GM23338 (cell line): ENCODE measurements at regions not wholly inside any gene's neighbourhood (a gene's known extent, or its start where the extent isn't known, plus 50 kb on each side); places are given as distances from the start of the nearest gene placed in this dataset.

Experiments used
- ATAC-seq: fragments of 200-7000 bp; cut with Tn5 transposase; 3 replicates; pipeline ENCODE4 v1.9.1; 2020
- DNase-seq: peaks from one replicate; pipeline ENCODE4 v3.0.0-alpha.2; 2015; ENCODE audit warnings: low spot score
- H2AFZ ChIP-seq: fragments of 200-600 bp; sonication (generic); 2 replicates; pipeline ENCODE4 v1.8.0; 2016; ENCODE audit warnings: antibody characterized with exemption, mild to moderate bottlenecking, moderate library complexity
- H3F3A ChIP-seq: fragments of 200-600 bp; sonication (generic); replicated peaks from 2 replicates; pipeline ENCODE4 v1.8.0; 2017; ENCODE audit warnings: antibody characterized with exemption, mixed run types, low read depth
- H3K27ac ChIP-seq: fragments of 200-600 bp; sonication (generic); 2 replicates; pipeline ENCODE4 v1.6.1; 2016; ENCODE audit warnings: low read depth
- H3K27me3 ChIP-seq: fragments of 200-600 bp; sonication (generic); 2 replicates; pipeline ENCODE4 v1.8.0; 2016; ENCODE audit warnings: mild to moderate bottlenecking, mixed run types, moderate library complexity; ENCODE audit not compliant: insufficient read depth
- H3K36me3 ChIP-seq: fragments of 200-600 bp; sonication (generic); 2 replicates; pipeline ENCODE4 v1.8.0; 2016; ENCODE audit warnings: mild to moderate bottlenecking; ENCODE audit not compliant: insufficient read depth
- H3K4me1 ChIP-seq: fragments of 200-600 bp; sonication (generic); 2 replicates; pipeline ENCODE4 v1.8.0; 2016; ENCODE audit warnings: mild to moderate bottlenecking, moderate library complexity; ENCODE audit not compliant: insufficient read depth
- H3K4me2 ChIP-seq: fragments of 200-600 bp; sonication (generic); 2 replicates; pipeline ENCODE4 v1.7.1; 2017; ENCODE audit warnings: mixed run types
- H3K4me3 ChIP-seq: fragments of 200-600 bp; sonication (generic); 2 replicates; pipeline ENCODE4 v1.6.1; 2016; ENCODE audit warnings: mixed run types
- H3K79me2 ChIP-seq: fragments of 200-600 bp; sonication (generic); replicated peaks from 2 replicates; pipeline ENCODE4 v1.8.0; 2017; ENCODE audit warnings: mild to moderate bottlenecking; ENCODE audit not compliant: insufficient read depth
- H3K9me2 ChIP-seq: fragments of 200-600 bp; sonication (generic); 2 replicates; pipeline ENCODE4 v1.8.0; 2017; ENCODE audit not compliant: insufficient read depth
- H4K20me1 ChIP-seq: fragments of 200-600 bp; sonication (generic); replicated peaks from 2 replicates; pipeline ENCODE4 v1.8.0; 2017; ENCODE audit warnings: mild to moderate bottlenecking; ENCODE audit not compliant: insufficient read depth
- H3K27ac Mint-ChIP-seq: 2 replicates; pipeline ENCODE4 v1.8.0; 2020; ENCODE audit warnings: inconsistent platforms, mild to moderate bottlenecking, moderate library complexity, mixed read lengths
- H3K27me3 Mint-ChIP-seq: 3 replicates; pipeline ENCODE4 v1.8.0; 2022; ENCODE audit warnings: low read depth, mild to moderate bottlenecking, moderate library complexity, mixed read lengths, inconsistent platforms; ENCODE audit not compliant: insufficient read depth, poor library complexity
- H3K36me3 Mint-ChIP-seq: 3 replicates; pipeline ENCODE4 v1.8.0; 2021; ENCODE audit warnings: low read depth, mild to moderate bottlenecking, inconsistent platforms, moderate library complexity, mixed read lengths
- H3K4me1 Mint-ChIP-seq: 3 replicates; pipeline ENCODE4 v1.8.0; 2020; ENCODE audit warnings: mild to moderate bottlenecking, inconsistent platforms, mixed read lengths
- H3K4me3 Mint-ChIP-seq: 3 replicates; pipeline ENCODE4 v1.8.0; 2021; ENCODE audit warnings: moderate library complexity, mild to moderate bottlenecking, inconsistent platforms, mixed read lengths
- H3K9me3 Mint-ChIP-seq: 3 replicates; pipeline ENCODE4 v1.8.0; 2020; ENCODE audit warnings: moderate library complexity, mild to moderate bottlenecking, inconsistent platforms, mixed read lengths
- CREB1 ChIP-seq: fragments of 250-450 bp; sonication (Bioruptor Pico); IDR thresholded peaks from 2 replicates; pipeline ENCODE4 v1.5.0; 2020; ENCODE audit warnings: low read depth, mild to moderate bottlenecking, moderate library complexity
- EZH2 ChIP-seq: fragments of 200-600 bp; sonication (generic); IDR thresholded peaks from one replicate; pipeline ENCODE4 v1.8.0; 2017; ENCODE audit warnings: antibody characterized with exemption, mild to moderate bottlenecking, low read depth; ENCODE audit not compliant: unreplicated experiment
- JUNB ChIP-seq: IDR thresholded peaks from one replicate; pipeline ENCODE4 v1.6.1; 2016; ENCODE audit warnings: antibody characterized with exemption; ENCODE audit not compliant: unreplicated experiment
- NANOG ChIP-seq: IDR thresholded peaks from 2 replicates; pipeline ENCODE4 v1.6.1; 2016; ENCODE audit warnings: antibody characterized with exemption, borderline replicate concordance
- POLR2AphosphoS5 ChIP-seq: IDR thresholded peaks from 2 replicates; pipeline ENCODE4 v1.6.1; 2016; ENCODE audit warnings: antibody characterized with exemption, low read depth
- STAT1 ChIP-seq: IDR thresholded peaks from one replicate; pipeline ENCODE4 v1.6.1; 2016; ENCODE audit warnings: antibody characterized with exemption; ENCODE audit not compliant: unreplicated experiment
- ZNF114 ChIP-seq: fragments of 250-450 bp; sonication (Bioruptor Pico); IDR thresholded peaks from 2 replicates; pipeline ENCODE4 v1.5.0; 2020; ENCODE audit warnings: mild to moderate bottlenecking, moderate library complexity
- TF ChIP-seq, protein P1 (sequence below): fragments of 250-450 bp; sonication (Bioruptor Pico); IDR thresholded peaks from 2 replicates; pipeline ENCODE4 v1.5.0; 2020; ENCODE audit warnings: mild to moderate bottlenecking, moderate library complexity
- TF ChIP-seq, protein P2 (sequence below): IDR thresholded peaks from 2 replicates; pipeline ENCODE4 v1.6.1; 2016; ENCODE audit warnings: antibody characterized with exemption
- TF ChIP-seq, protein P3 (sequence below), 2 experiments: fragments of 200-600 bp in 1 of 2; sonication (generic) in 1 of 2; conservative IDR thresholded peaks; 2 replicates each; pipeline versions ENCODE4 v1.5.1 to v1.6.1; 2016 to 2017; ENCODE audit warnings: antibody characterized with exemption in 2 of 2, low read depth in 2 of 2, mild to moderate bottlenecking in 2 of 2, moderate library complexity in 1 of 2

DNA sequence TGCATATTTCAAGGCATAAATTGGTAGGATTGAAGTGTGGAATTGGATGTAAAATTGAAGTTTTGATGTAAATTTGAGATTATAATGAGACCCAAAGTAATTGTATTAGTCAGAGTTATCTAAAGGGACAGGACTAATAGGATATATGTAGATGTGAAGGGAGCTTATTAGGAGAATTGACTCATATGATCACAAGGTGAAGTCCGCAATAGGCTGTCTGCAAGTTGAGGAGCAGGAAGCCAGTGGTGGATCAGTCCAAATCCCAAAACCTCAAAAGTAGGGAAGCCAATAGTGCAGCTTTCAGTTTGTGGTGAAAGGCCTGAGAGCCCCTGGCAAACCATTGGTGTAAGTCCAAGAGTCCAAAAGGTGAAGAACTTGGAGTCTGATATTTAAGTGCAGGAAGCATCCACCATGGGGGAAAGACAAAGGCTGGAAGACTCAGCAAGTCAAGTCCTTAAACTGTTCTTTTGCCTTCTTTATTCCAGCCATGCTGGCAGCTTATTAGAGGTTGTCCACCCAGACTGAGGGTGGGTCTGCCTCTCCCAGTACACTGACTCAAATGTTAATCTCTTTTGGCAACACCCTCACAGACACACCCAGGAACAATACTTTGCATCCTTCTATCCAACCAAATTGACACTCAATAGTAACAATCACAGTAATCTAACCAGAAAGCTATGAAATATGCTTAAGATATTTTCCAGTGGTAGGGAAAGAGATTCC is 442.6 kb upstream of the PTCHD4 start:
- H4K20me1 ChIP-seq = no peaks in the 10 kb centered on the region
- no peaks in the 10 kb centered on the region for H3K27me3 ChIP-seq
- H3K4me3 Mint-ChIP-seq = no peak overlapping the region
- no peaks in the 10 kb centered on the region for H3K9me2 ChIP-seq
- H3K36me3 Mint-ChIP-seq = no peaks in the 10 kb centered on the region
- H3K79me2 ChIP-seq = no peaks in the 10 kb centered on the region
- H3K4me1 ChIP-seq = no peaks in the 10 kb centered on the region
- H2AFZ ChIP-seq = no peak overlapping the region
- TF ChIP-seq ZNF114 = no peak
- TF ChIP-seq EZH2 = no peak
- no peak for TF ChIP-seq JUNB
- TF ChIP-seq NANOG = no peak
- TF ChIP-seq, protein P1, sequence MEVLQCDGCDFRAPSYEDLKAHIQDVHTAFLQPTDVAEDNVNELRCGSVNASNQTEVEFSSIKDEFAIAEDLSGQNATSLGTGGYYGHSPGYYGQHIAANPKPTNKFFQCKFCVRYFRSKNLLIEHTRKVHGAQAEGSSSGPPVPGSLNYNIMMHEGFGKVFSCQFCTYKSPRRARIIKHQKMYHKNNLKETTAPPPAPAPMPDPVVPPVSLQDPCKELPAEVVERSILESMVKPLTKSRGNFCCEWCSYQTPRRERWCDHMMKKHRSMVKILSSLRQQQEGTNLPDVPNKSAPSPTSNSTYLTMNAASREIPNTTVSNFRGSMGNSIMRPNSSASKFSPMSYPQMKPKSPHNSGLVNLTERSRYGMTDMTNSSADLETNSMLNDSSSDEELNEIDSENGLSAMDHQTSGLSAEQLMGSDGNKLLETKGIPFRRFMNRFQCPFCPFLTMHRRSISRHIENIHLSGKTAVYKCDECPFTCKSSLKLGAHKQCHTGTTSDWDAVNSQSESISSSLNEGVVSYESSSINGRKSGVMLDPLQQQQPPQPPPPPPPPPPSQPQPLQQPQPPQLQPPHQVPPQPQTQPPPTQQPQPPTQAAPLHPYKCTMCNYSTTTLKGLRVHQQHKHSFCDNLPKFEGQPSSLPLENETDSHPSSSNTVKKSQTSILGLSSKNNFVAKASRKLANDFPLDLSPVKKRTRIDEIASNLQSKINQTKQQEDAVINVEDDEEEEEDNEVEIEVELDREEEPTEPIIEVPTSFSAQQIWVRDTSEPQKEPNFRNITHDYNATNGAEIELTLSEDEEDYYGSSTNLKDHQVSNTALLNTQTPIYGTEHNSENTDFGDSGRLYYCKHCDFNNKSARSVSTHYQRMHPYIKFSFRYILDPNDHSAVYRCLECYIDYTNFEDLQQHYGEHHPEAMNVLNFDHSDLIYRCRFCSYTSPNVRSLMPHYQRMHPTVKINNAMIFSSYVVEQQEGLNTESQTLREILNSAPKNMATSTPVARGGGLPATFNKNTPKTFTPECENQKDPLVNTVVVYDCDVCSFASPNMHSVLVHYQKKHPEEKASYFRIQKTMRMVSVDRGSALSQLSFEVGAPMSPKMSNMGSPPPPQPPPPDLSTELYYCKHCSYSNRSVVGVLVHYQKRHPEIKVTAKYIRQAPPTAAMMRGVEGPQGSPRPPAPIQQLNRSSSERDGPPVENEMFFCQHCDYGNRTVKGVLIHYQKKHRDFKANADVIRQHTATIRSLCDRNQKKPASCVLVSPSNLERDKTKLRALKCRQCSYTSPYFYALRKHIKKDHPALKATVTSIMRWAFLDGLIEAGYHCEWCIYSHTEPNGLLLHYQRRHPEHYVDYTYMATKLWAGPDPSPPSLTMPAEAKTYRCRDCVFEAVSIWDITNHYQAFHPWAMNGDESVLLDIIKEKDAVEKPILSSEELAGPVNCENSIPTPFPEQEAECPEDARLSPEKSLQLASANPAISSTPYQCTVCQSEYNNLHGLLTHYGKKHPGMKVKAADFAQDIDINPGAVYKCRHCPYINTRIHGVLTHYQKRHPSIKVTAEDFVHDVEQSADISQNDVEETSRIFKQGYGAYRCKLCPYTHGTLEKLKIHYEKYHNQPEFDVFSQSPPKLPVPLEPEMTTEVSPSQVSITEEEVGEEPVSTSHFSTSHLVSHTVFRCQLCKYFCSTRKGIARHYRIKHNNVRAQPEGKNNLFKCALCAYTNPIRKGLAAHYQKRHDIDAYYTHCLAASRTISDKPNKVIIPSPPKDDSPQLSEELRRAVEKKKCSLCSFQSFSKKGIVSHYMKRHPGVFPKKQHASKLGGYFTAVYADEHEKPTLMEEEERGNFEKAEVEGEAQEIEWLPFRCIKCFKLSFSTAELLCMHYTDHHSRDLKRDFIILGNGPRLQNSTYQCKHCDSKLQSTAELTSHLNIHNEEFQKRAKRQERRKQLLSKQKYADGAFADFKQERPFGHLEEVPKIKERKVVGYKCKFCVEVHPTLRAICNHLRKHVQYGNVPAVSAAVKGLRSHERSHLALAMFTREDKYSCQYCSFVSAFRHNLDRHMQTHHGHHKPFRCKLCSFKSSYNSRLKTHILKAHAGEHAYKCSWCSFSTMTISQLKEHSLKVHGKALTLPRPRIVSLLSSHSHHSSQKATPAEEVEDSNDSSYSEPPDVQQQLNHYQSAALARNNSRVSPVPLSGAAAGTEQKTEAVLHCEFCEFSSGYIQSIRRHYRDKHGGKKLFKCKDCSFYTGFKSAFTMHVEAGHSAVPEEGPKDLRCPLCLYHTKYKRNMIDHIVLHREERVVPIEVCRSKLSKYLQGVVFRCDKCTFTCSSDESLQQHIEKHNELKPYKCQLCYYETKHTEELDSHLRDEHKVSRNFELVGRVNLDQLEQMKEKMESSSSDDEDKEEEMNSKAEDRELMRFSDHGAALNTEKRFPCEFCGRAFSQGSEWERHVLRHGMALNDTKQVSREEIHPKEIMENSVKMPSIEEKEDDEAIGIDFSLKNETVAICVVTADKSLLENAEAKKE (CRISPR knock-in tag) = no peak
- TF ChIP-seq POLR2AphosphoS5 = no peak
- TF ChIP-seq STAT1 = no peak
- TF ChIP-seq, protein P2, sequence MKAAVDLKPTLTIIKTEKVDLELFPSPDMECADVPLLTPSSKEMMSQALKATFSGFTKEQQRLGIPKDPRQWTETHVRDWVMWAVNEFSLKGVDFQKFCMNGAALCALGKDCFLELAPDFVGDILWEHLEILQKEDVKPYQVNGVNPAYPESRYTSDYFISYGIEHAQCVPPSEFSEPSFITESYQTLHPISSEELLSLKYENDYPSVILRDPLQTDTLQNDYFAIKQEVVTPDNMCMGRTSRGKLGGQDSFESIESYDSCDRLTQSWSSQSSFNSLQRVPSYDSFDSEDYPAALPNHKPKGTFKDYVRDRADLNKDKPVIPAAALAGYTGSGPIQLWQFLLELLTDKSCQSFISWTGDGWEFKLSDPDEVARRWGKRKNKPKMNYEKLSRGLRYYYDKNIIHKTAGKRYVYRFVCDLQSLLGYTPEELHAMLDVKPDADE = no peak
- no peak for TF ChIP-seq CREB1 (CRISPR knock-in tag)
- TF ChIP-seq, protein P3, sequence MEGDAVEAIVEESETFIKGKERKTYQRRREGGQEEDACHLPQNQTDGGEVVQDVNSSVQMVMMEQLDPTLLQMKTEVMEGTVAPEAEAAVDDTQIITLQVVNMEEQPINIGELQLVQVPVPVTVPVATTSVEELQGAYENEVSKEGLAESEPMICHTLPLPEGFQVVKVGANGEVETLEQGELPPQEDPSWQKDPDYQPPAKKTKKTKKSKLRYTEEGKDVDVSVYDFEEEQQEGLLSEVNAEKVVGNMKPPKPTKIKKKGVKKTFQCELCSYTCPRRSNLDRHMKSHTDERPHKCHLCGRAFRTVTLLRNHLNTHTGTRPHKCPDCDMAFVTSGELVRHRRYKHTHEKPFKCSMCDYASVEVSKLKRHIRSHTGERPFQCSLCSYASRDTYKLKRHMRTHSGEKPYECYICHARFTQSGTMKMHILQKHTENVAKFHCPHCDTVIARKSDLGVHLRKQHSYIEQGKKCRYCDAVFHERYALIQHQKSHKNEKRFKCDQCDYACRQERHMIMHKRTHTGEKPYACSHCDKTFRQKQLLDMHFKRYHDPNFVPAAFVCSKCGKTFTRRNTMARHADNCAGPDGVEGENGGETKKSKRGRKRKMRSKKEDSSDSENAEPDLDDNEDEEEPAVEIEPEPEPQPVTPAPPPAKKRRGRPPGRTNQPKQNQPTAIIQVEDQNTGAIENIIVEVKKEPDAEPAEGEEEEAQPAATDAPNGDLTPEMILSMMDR (conservative IDR thresholded peaks at IDR 0.05; ENCODE audit: low read depth in 2 of 2) = no peak
- H3K36me3 ChIP-seq = no peaks in the 10 kb centered on the region
- no peak for ATAC-seq
- no peaks in the 10 kb centered on the region for H3K4me1 Mint-ChIP-seq
- H3K27me3 Mint-ChIP-seq = no peaks in the 10 kb centered on the region
- no peaks in the 10 kb centered on the region; the same call in 2 of the 3 replicates for H3K9me3 Mint-ChIP-seq
- no peaks in the 10 kb centered on the region for H3F3A ChIP-seq
- H3K27ac ChIP-seq = no peak overlapping the region
- H3K4me2 ChIP-seq = no peak overlapping the region
- DNase-seq = no peak
- H3K4me3 ChIP-seq = no peak overlapping the region
- no peak overlapping the region for H3K27ac Mint-ChIP-seq
